ENCODE measurements at regions not wholly inside any gene's neighbourhood (a gene's known extent, or its start where the extent isn't known, plus 50 kb on each side); places are given as distances from the start of the nearest gene placed in this dataset.

- ChIA-PET POLR2A (no interaction called here), RAD21 (ENCODE audit: low non-redundant PET in 1 of 2, low total read pairs in 2 of 2, uncharacterized antibody in 2 of 2, unreplicated experiment in 2 of 2) (no interaction called here), CTCF (no interaction called here)
- Histone ChIP-seq H2AFZ (ENCODE audit: low read depth, low read length, poor library complexity, severe bottlenecking) (no peak overlapping the region), H3K9ac (ENCODE audit: low read length) (no peak overlapping the region), H3K36me3 (ENCODE audit: control insufficient read depth in 1 of 2, insufficient read depth in 2 of 2, low read length in 2 of 2) (no peaks in the 10 kb centered on the region), H3K79me2 (ENCODE audit: insufficient read depth, low read length) (no peaks in the 10 kb centered on the region), H3K4me2 (ENCODE audit: low read length) (no peak overlapping the region), H3K9me2 (ENCODE audit: insufficient read depth) (no peaks in the 10 kb centered on the region), H3K27me3 (ENCODE audit: insufficient read depth, low read length) (no peaks in the 10 kb centered on the region), H3K27ac (ENCODE audit: low read depth, low read length) (no peak overlapping the region), H3K4me3 (replicated peaks in 1 of 2; ENCODE audit: low read depth in 1 of 2, low read length in 2 of 2) (no peak overlapping the region), H4K20me1 (ENCODE audit: insufficient read depth) (no peaks in the 10 kb centered on the region), H3K9me3 (ENCODE audit: control insufficient read depth in 1 of 2, insufficient read depth in 1 of 2, low read depth in 1 of 2, low read length in 2 of 2) (no peaks in the 10 kb centered on the region), H3K4me1 (ENCODE audit: control insufficient read depth in 1 of 2, insufficient read depth in 2 of 2, low read length in 2 of 2) (no peaks in the 10 kb centered on the region)
- ATAC-seq (no peak), DNase-seq (ENCODE audit: low read depth, low spot score) (no peak)
- intact Hi-C loops (cut with micrococcal nuclease), result no loop called here
- no peak for TF ChIP-seq SRF (IDR thresholded peaks at IDR 0.05; ENCODE audit: low read depth)
- no peak for TF ChIP-seq REST (IDR thresholded peaks at IDR 0.05; ENCODE audit: low read depth)
- TF ChIP-seq CEBPB (IDR thresholded peaks at IDR 0.05; ENCODE audit: low read depth), result no peak
- no peak for TF ChIP-seq MAX (IDR thresholded peaks at IDR 0.05)
- TF ChIP-seq ATF3 (IDR thresholded peaks at IDR 0.05), result no peak
- no peak for TF ChIP-seq EGR1 (IDR thresholded peaks at IDR 0.05; ENCODE audit: low read depth)
- no peak for TF ChIP-seq FOSL1 (IDR thresholded peaks at IDR 0.05; ENCODE audit: low read depth)
- TF ChIP-seq CTCF (IDR thresholded peaks at IDR 0.05 in 2 of 3, conservative IDR thresholded peaks at IDR 0.05 in 1 of 3; ENCODE audit: borderline replicate concordance in 1 of 3, insufficient read depth in 1 of 3, low read depth in 2 of 3, low read length in 2 of 3), result no peak
- TF ChIP-seq JUND (IDR thresholded peaks at IDR 0.05), result no peak
- no peak for TF ChIP-seq TCF7L2 (IDR thresholded peaks at IDR 0.05; ENCODE audit: borderline replicate concordance, extremely low read depth, insufficient read depth, insufficient read length)
- no peak for TF ChIP-seq ELF1 (IDR thresholded peaks at IDR 0.05; ENCODE audit: borderline replicate concordance, low read depth)
- no TSS peak for BruUV-seq (replicated peaks)
These were observed 69.3 kb upstream of the IL2 start for GRCh38 chr4:122525865-122526264.
